K562 (cell line): ENCODE measurements at regions not wholly inside any gene's neighbourhood (a gene's known extent, or its start where the extent isn't known, plus 50 kb on each side); places are given as distances from the start of the nearest gene placed in this dataset.

Source experiments
- ATAC-seq: fragments of 200-7000 bp; cut with Tn5 transposase; 3 replicates; pipeline ENCODE4 v1.9.1; 2020; ENCODE audit warnings: moderate library complexity
- BruUV-seq: library from RNA; stranded (reverse); fragments of 400-500 nt; replicated peaks from 2 replicates; lab custom pipeline; 2021; lab: Mats Ljungman, UMichigan
- CTCF ChIA-PET: fragments of 300-600 bp; formaldehyde crosslinking; extraction: SDS; loops from one replicate; lab custom pipeline; 2021; ENCODE audit warnings: low intra/inter-chr PET ratio; lab: Yijun Ruan, JAX
- POLR2A ChIA-PET: fragments of 300-600, 350-650 bp; sonication (Branson Sonifier 250); formaldehyde crosslinking; extraction: SDS; loops from one replicate; lab custom pipeline; 2021; ENCODE audit warnings: antibody characterized with exemption, inconsistent platforms; lab: Yijun Ruan, JAX
- DNase-seq, 4 experiments: peaks; one replicate each; pipeline versions ENCODE4 v3.0.0 to v3.0.0-alpha.2; 2011 to 2018; ENCODE audit warnings: low spot score in 3 of 4, mixed read lengths in 3 of 4; ENCODE audit errors: extremely low read depth in 1 of 4
- FAIRE-seq: peaks from 2 replicates; lab custom pipeline; 2011; peaks lifted over from hg19 to GRCh38; lab: Jason Lieb, UNC
- H2AFZ ChIP-seq: 2 replicates; pipeline ENCODE4 v1.6.0; 2011; ENCODE audit warnings: low read depth, low read length, control low read depth, inconsistent platforms
- H3K27ac ChIP-seq: fragments of 200-600 bp; 3 replicates; pipeline ENCODE4 v1.8.0; 2011; ENCODE audit warnings: low read depth, mild to moderate bottlenecking, control low read depth, inconsistent platforms, low read length, moderate library complexity, mixed read lengths; ENCODE audit errors: extremely low read depth
- H3K27me3 ChIP-seq, 2 experiments: fragments of 300-600 bp in 1 of 2; 2 replicates in 1 of 2; 3 replicates in 1 of 2; pipeline versions ENCODE4 v1.6.0 to v1.8.0; 2011; ENCODE audit warnings: inconsistent platforms in 2 of 2, low read length in 2 of 2, mild to moderate bottlenecking in 1 of 2, mixed read lengths in 1 of 2, moderate library complexity in 1 of 2; ENCODE audit not compliant: control insufficient read depth in 2 of 2, insufficient read depth in 2 of 2
- H3K36me3 ChIP-seq: fragments of 300-600 bp; 3 replicates; pipeline ENCODE4 v1.8.0; 2011; ENCODE audit warnings: mild to moderate bottlenecking, low read length, inconsistent platforms; ENCODE audit not compliant: control insufficient read depth, insufficient read depth
- H3K4me1 ChIP-seq, 2 experiments: fragments of 200-600 bp in 1 of 2; replicated peaks in 1 of 2; 2 replicates in 1 of 2; 3 replicates in 1 of 2; pipeline versions ENCODE4 v1.5.1 to v1.8.0; 2011; ENCODE audit warnings: inconsistent platforms in 2 of 2, low read length in 2 of 2, mild to moderate bottlenecking in 1 of 2, mixed read lengths in 1 of 2, moderate library complexity in 1 of 2; ENCODE audit not compliant: control insufficient read depth in 2 of 2, insufficient read depth in 2 of 2
- H3K4me2 ChIP-seq: 2 replicates; pipeline ENCODE4 v1.6.1; 2011; ENCODE audit warnings: low read length, control low read depth, inconsistent platforms, mixed read lengths; ENCODE audit not compliant: insufficient read depth
- H3K4me3 ChIP-seq: fragments of 200-600 bp; sonication (generic), shearing (Covaris generic); 2 replicates; pipeline ENCODE4 v1.5.1; 2016; ENCODE audit warnings: control low read depth, inconsistent platforms
- H3K79me2 ChIP-seq: fragments of 200-600 bp; 3 replicates; pipeline ENCODE4 v1.8.0; 2011; ENCODE audit warnings: low read length, inconsistent platforms; ENCODE audit not compliant: control insufficient read depth, insufficient read depth
- H3K9ac ChIP-seq, 2 experiments: 2 replicates each; pipeline versions ENCODE4 v1.6.0 to v1.6.1; 2011; ENCODE audit warnings: low read depth in 2 of 2, low read length in 2 of 2, control low read depth in 1 of 2, inconsistent platforms in 1 of 2, mild to moderate bottlenecking in 1 of 2, mixed read lengths in 1 of 2; ENCODE audit not compliant: insufficient read depth in 1 of 2
- H3K9me1 ChIP-seq: one replicate; pipeline ENCODE4 v1.6.0; 2011; ENCODE audit warnings: inconsistent platforms, mild to moderate bottlenecking, low read length, moderate library complexity; ENCODE audit not compliant: control insufficient read depth, insufficient read depth
- H3K9me3 ChIP-seq: replicated peaks from 2 replicates; pipeline ENCODE4 v1.5.1; 2011; ENCODE audit warnings: low read depth, low read length, inconsistent platforms; ENCODE audit not compliant: control insufficient read depth, insufficient read depth
- H4K20me1 ChIP-seq: replicated peaks from 2 replicates; pipeline ENCODE4 v1.6.1; 2011; ENCODE audit warnings: low read length, inconsistent platforms, mixed read lengths; ENCODE audit not compliant: control insufficient read depth, insufficient read depth
- CEBPG ChIP-seq, 3 experiments: fragments of 200-800 bp in 1 of 3; sonication (Bioruptor generic) in 1 of 3; sonication (generic) in 1 of 3; formaldehyde crosslinking in 1 of 3; IDR thresholded peaks in 2 of 3; conservative IDR thresholded peaks in 1 of 3; 2 replicates each; pipeline versions ENCODE4 v1.6.1 to v1.8.0; 2016 to 2022; ENCODE audit warnings: missing compliant biosample characterization in 2 of 3, missing genetic modification characterization in 2 of 3, mild to moderate bottlenecking in 1 of 3, missing genetic modification reagents in 1 of 3
- PRDM10 ChIP-seq: fragments of 450-650 bp; IDR thresholded peaks from 2 replicates; pipeline ENCODE4 v1.6.1; 2018; ENCODE audit not compliant: partially characterized antibody
- WGBS: fragments of 100-300 bp; shearing (Covaris generic); methylation state at CpG from one replicate; pipeline ENCODE4 v1.1.6; 2016; ENCODE audit warnings: low coverage, mixed read lengths; ENCODE audit not compliant: insufficient coverage; ENCODE audit errors: missing lambda C conversion rate; 5-methylcytosine and 5-hydroxymethylcytosine counted together
- in situ Hi-C: fragments of 300-500 bp; cut with MboI; formaldehyde crosslinking; loops from 4 replicates; pipeline ENCODE4 v1.15.0; 2018; ENCODE audit warnings: inconsistent platforms, mixed read lengths
- intact Hi-C: fragments of 100-400 bp; cut with micrococcal nuclease; formaldehyde crosslinking; loops from 2 replicates; pipeline ENCODE4 v1.14.2; 2022
- TF ChIP-seq, protein P1 (sequence below), 2 experiments: fragments of 450-650 bp in 1 of 2; sonication (generic) in 1 of 2; formaldehyde crosslinking in 1 of 2; IDR thresholded peaks in 1 of 2; conservative IDR thresholded peaks in 1 of 2; 2 replicates each; pipeline versions ENCODE4 v1.6.1 to v1.8.1; 2016 to 2023; ENCODE audit warnings: mild to moderate bottlenecking in 2 of 2, moderate library complexity in 2 of 2, inconsistent platforms in 1 of 2, missing genetic modification reagents in 1 of 2

DNA sequence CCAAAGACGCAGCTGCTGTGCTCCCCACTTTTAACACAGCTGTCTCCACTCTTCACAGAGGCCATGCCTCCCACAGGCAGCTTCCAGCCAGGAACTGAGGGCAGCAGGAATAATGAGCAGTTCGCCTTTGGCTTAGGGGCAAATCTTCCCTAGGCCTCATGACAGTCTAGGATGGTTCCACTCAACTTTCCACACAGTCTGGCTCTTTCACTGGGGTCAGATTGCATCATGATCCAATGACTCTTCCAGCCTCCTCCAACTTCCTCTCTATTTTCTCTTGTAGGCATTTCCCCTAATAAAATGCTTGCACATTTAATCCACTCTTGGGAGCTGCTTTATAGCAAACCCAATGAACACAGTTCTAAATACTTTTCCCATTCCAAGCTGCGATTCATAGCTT lies 271.6 kb upstream of the ATP2B1 start:
- in situ Hi-C loops (no loop called here), intact Hi-C loops (no loop called here)
- H3K4me2 ChIP-seq, result no peak overlapping the region
- POLR2A ChIA-PET, result no interaction called here
- CTCF ChIA-PET, result no interaction called here
- no peak overlapping the region for H3K27ac ChIP-seq
- DNase-seq (no peak), ATAC-seq (no peak), FAIRE-seq (no peak)
- no peak overlapping the region for H3K9ac ChIP-seq
- WGBS, result 0% methylated on average over 3 of the region's 3 CpGs
- no peak overlapping the region for H3K4me3 ChIP-seq
- H3K79me2 ChIP-seq, result no peaks in the 10 kb centered on the region
- H3K9me3 ChIP-seq, result no peaks in the 10 kb centered on the region
- no peaks in the 10 kb centered on the region for H3K27me3 ChIP-seq
- no peak overlapping the region for H2AFZ ChIP-seq
- no TSS peak for BruUV-seq
- H4K20me1 ChIP-seq, result no peaks in the 10 kb centered on the region
- H3K9me1 ChIP-seq, result no peaks in the 10 kb centered on the region
- TF ChIP-seq PRDM10 (no peak), CEBPG (CRISPR knock-in tag; IDR thresholded peaks at IDR 0.05) (0 out of 2 replicates have a peak, but pooled peaks have one; percentile 45), CEBPG (tag; conservative IDR thresholded peaks at IDR 0.05 in 1 of 2, IDR thresholded peaks at IDR 0.05 in 1 of 2) (peak; percentile 45 to 78; a peak in 3 of 4 replicates)
- TF ChIP-seq, protein P1, sequence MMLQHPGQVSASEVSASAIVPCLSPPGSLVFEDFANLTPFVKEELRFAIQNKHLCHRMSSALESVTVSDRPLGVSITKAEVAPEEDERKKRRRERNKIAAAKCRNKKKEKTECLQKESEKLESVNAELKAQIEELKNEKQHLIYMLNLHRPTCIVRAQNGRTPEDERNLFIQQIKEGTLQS (IDR thresholded peaks at IDR 0.05), result peak; percentile 37
- TF ChIP-seq, protein P1 (CRISPR knock-in tag; conservative IDR thresholded peaks at IDR 0.05), result no peak
- H3K36me3 ChIP-seq, result no peaks in the 10 kb centered on the region
- no peaks in the 10 kb centered on the region for H3K4me1 ChIP-seq
